ENCODE measurements at regions not wholly inside any gene's neighbourhood (a gene's known extent, or its start where the extent isn't known, plus 50 kb on each side); places are given as distances from the start of the nearest gene placed in this dataset.
"Not testable (repeated sequence)": the region's sequence is repeated elsewhere in the genome, so short reads cannot be mapped to it uniquely, and the experiment has no call there.

DNA sequence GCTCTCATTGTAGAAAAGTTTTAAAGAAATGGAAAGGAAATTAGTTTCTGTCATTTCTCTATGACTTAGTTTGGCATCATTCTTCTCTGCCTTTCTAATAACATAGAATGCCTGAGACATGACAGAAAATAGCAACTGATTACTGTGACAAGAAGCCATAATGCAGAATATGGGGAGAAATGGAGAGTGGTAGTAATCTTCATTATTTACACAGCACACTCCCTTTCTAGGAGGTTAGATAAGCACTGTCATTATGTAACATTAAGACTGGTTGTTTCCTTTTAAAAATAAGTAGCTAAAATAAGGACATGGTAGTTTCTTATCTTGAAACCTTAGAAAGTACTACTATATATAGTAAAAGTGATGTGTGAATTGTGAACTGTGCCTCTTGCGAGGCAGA, 1227.9 kb upstream of the PABPC4L start:
- DNase-seq = no peak

GRCh38 chr4:135418353-135418752, 1216.8 kb upstream of the PABPC4L start:
- DNase-seq = no peak

GRCh38 chr4:135412213-135412612, 1210.6 kb upstream of the PABPC4L start:
- DNase-seq = no peak

GRCh38 chr4:135411251-135411650, 1209.7 kb upstream of the PABPC4L start:
- DNase-seq = no peak

DNA sequence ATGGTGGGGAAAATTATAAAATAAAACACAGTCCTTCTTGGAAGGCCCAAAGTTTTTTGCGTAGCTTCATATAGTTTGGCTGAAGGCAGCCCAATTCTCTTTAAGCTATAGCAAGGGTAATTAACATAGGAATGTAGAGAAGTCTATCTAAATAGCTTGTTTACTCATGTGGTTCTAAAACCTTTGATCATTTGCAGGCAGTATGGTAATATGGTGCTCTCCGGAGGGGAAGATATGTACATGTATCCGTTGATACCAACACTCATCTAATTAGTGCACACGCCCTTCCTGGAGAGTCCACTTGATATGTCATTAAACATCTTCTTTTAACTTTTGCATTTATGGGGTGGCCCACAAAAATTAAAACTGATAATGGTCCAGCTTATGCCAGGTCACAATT, 1207.7 kb upstream of the PABPC4L start:
- not testable (repeated sequence) for DNase-seq

DNA sequence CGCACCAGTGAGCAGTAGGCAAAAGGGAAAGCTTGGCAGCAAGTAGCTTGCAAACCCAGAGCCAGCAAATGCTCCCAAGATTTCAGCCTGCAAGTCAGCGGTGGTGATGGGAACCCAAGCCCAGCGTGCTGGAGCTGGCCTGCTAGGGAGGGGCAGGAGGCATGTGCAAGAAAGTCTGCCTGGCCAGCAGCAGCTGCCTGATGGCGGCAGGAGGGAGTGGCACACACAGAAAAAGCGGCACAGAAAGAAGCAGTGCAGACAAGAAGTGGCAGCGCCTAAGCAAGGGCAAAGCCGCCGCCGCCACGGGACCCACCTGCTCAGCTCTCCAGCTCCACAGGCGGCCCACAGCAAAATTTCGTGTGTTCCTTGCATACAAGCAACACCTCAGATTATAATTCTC, 1206.5 kb upstream of the PABPC4L start:
- no peak for DNase-seq

DNA sequence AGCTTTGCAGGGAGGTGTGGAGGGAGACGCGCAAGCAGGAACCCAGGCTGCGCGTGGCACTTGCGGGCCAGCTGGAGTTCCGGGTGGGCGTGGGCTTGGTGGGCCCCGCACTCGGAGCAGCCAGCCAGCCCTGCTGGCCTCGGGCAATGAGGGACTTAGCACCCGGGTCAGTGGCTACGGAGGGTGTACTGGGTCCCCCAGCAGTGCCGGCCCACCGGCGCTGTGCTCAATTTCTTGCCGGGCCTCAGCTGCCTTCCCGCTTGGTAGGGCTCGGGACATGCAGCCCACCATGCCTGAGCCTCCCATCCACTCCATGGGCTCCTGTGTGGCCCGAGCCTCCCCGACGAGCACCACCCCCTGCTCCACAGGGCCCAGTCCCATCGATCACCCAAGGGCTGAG, 1205.0 kb upstream of the PABPC4L start:
- DNase-seq = not testable (repeated sequence)

DNA sequence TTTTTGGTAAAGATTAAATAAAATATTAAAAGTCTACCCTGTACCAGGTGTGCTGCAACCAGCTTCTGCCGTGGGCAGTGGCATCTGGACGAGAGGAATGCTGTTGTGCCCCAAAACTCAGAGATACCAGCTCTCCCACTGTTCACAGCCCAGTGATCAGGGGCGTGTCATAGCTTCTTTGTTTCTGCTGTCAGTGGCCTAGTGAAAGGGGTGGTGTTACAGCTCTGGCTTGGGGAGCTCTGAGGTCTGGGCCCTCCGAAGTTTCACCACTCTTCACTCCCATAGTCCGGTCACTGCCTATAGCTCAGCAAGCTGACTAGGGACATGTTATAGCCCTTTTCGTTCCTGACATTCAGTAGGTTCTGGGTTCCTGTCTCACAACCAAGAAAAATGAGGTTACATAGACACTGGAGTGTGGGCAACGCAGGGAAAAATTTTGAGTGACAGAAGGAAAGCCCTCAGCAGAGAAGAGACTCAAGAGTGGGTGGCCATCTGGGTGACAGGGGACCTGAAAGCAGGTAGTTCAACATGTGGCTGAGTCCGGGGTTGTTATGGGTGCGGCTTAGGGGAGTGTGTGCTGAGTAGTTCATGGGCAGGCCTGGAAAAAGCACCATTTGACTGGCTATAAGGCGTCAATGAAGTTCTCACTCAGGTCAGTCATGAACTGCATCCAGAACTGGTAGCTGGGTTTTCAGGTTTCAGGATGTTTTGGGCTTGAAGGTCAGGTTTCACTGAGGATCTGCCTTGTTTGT, 1184.4 kb upstream of the PABPC4L start:
- DNase-seq = no peak

- DNase-seq = no peak
Observed at GRCh38 chr4:135383356-135384288, 1182.0 kb upstream of the PABPC4L start.

GRCh38 chr4:135382280-135382959, 1180.8 kb upstream of the PABPC4L start:
- DNase-seq = no peak

DNA sequence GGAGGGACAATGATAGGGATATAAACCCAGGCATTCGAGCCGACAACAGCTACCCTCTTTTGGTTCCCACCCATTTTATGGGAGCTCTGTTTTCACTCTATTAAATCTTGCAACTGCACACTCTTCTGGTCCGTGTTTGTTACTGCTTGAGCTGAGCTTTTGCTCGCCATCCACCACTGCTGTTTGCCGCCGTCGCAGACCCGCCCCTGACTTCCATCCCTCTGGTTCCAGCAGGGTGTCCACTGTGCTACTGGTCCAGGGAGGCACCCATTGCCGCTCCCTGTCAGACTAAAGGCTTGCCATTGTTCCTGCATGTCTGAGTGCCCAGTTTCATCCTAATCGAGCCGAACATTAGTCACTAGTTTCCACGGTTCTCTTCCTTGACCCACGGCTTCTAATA, 1170.5 kb upstream of the PABPC4L start:
- DNase-seq = no peak

GRCh38 chr4:135371137-135371536, 1169.5 kb upstream of the PABPC4L start:
- DNase-seq = no peak

DNA sequence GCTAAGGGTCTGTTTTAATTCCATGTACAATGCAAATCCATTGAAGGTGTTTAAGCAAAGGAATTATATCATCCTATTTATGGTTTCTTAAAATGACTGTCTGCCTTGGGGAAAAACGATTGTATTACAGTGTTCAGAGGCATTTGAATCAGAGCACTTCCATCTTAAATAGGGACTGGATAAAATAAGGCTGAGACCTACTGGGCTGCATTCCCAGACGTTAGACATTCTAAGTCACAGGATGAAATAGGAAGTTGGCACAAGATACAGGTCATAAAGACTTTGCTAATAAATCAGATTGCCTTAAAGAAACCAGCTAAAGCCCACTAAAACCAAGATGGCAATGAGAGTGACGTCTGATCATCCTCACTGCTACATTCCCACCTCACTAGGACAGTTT, 1167.2 kb upstream of the PABPC4L start:
- no peak for DNase-seq

DNA sequence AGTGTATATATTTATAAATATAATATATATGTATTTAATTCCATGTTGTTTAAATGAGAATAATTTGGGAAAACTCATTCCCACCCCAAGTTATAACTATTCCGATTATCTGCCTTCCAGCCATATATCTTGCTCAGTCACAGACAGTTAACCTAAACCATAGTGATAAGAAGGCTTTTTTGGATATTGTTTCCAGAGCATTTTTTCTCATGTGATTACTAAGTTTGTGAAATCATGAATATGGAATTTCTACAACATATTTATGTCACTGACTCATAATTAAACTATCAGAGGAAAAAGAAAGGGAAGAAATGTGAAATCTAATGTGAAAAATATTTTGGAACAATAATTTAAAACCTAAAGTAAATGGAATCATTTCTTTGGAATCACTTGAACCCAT, 1163.5 kb upstream of the PABPC4L start:
- DNase-seq = no peak

- DNase-seq = no peak
Observed at GRCh38 chr4:135359128-135359527, 1157.5 kb upstream of the PABPC4L start.

- DNase-seq = no peak
Observed at GRCh38 chr4:135357091-135357490, 1155.5 kb upstream of the PABPC4L start.

GRCh38 chr4:135354876-135355275, 1153.3 kb upstream of the PABPC4L start:
- no peak for DNase-seq

- DNase-seq = no peak
Observed at GRCh38 chr4:135353008-135353407, 1151.4 kb upstream of the PABPC4L start.

- no peak for DNase-seq
Observed at GRCh38 chr4:135344492-135344891, 1142.9 kb upstream of the PABPC4L start.

GRCh38 chr4:135338181-135338580, 1136.6 kb upstream of the PABPC4L start:
- DNase-seq = no peak

GRCh38 chr4:135325264-135325663, 1123.7 kb upstream of the PABPC4L start:
- no peak for DNase-seq

DNA sequence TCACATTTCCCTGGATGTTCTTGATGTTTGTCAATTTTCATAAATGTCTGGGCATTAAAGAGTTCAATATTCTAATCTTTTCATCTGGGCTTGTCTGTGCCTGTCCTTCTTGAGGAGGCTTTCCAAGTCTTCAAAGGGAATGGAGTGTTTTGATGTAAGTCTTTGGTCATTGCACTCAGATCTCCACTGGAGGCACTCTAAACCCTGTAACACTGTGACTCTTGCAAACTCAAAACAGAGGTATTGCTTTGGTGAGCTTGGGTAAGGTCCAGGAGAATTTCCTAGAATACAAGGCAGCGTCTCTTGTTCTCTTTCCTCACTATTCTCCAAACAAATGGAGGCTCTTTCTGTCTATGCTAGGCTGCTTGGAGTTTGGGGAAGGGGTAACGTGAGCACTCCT, 1118.1 kb upstream of the PABPC4L start:
- DNase-seq = no peak

- DNase-seq = no peak
Observed at GRCh38 chr4:135316266-135316779, 1114.7 kb upstream of the PABPC4L start.
